Coronary artery (tissue), 2 donors: ENCODE measurements at regions not wholly inside any gene's neighbourhood (a gene's known extent, or its start where the extent isn't known, plus 50 kb on each side); places are given as distances from the start of the nearest gene placed in this dataset.

Experiments used
- DNase-seq: peaks from one replicate; pipeline ENCODE4 v3.0.0-alpha.2; 2017; ENCODE audit warnings: low spot score
- H3K27ac ChIP-seq, 2 donors: fragments of 200-600 bp; sonication (generic); one replicate each; pipeline ENCODE4 v1.5.1; 2016 to 2019
- H3K4me3 ChIP-seq: fragments of 200-600 bp; sonication (generic); 2 replicates; pipeline ENCODE4 v1.5.1; 2016; ENCODE audit warnings: mild to moderate bottlenecking, moderate library complexity
- TF ChIP-seq, protein P1 (sequence below): fragments of 200-600 bp; sonication (generic); IDR thresholded peaks from one replicate; pipeline ENCODE4 v1.5.1; 2019; ENCODE audit warnings: antibody characterized with exemption

DNA sequence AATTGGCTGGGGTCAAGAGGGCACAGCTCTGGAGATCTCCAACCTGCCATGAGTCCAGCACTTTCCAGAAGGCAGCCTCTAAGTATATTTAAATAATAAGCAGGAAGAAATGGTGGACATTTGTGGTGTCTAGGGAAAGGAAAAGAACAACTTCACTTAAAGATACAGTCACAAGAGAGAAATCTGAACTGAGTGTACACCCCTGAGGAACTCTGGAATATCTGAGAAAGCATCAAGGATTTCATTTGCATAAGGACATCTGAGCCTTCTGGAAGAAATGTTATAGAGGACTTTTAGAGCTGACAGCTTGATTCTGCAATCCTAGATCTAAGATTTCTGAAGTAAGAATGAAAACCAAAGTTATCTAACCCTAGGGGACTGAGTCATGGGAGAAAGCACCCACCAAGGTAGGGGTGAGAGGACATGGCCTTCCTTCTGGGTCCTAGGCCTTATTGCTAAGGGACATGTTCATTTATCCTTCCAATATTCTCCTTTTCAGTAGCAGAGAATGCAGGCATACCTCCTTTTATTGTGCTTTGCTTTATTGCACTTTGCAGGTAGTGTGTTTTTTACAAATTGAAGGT, 253.4 kb upstream of the SLC24A2 start:
- TF ChIP-seq, protein P1, sequence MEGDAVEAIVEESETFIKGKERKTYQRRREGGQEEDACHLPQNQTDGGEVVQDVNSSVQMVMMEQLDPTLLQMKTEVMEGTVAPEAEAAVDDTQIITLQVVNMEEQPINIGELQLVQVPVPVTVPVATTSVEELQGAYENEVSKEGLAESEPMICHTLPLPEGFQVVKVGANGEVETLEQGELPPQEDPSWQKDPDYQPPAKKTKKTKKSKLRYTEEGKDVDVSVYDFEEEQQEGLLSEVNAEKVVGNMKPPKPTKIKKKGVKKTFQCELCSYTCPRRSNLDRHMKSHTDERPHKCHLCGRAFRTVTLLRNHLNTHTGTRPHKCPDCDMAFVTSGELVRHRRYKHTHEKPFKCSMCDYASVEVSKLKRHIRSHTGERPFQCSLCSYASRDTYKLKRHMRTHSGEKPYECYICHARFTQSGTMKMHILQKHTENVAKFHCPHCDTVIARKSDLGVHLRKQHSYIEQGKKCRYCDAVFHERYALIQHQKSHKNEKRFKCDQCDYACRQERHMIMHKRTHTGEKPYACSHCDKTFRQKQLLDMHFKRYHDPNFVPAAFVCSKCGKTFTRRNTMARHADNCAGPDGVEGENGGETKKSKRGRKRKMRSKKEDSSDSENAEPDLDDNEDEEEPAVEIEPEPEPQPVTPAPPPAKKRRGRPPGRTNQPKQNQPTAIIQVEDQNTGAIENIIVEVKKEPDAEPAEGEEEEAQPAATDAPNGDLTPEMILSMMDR, result no peak
- Histone ChIP-seq H3K27ac (no peak overlapping the region), H3K4me3 (no peak overlapping the region)
- no peak for DNase-seq

DNA sequence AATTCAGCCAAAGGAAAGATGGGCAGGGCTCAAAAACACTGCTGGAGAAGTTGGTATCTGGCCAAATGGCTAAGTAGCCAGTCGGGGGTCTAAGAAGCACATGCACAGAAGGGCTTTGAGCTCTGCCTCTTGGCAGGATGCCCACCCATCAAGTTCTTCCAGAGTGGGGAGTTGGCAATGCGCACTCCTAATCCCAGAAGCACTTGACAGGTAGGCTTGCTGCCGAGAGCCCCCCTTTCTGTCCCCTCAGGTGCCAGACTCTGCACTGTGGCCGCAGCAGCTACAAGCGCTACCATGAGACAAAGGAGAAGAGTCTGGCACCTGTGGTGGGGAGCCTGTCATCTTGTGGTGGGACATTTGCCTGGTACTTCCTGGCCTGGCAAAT, 252.9 kb upstream of the SLC24A2 start:
- TF ChIP-seq, protein P1, result no peak
- Histone ChIP-seq H3K4me3 (no peak overlapping the region), H3K27ac (no peak overlapping the region)
- DNase-seq, result no peak

DNA sequence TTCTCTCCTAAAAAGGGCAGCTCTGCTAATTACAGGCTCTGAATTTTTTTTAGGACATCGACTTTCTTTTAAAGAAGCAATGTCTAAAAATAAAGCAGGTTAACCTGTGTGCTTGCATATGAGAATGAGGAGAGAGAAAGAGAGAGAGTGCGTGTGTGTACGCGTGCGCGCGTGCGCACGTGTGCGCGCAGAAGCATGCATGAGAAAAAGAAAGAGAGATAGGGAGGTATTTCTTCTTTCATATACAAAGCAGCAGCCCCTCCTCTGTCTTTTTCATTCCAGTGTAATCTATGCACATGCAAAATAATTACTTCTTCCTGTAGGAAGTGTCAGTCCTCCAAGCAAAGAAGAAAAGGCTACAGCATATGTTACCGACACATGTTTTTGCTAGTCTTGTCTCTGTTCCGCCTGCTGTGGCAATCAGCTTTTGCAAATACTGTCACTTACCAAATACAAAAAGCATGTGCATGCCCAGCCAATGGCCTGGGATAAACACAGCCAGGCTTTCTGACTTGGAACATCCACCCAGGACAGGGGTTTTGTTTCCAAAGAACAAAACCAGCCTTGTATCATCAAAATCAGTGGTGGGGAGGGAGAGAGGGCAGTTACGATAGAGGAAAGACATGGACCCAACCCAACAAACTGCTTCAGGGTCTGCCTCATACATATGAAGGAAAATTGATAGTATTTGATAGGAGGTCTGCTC, 252.3 kb upstream of the SLC24A2 start:
- TF ChIP-seq, protein P1, result no peak
- no peak for DNase-seq
- no peak overlapping the region for H3K4me3 ChIP-seq
- H3K27ac ChIP-seq, result no peak overlapping the region

DNA sequence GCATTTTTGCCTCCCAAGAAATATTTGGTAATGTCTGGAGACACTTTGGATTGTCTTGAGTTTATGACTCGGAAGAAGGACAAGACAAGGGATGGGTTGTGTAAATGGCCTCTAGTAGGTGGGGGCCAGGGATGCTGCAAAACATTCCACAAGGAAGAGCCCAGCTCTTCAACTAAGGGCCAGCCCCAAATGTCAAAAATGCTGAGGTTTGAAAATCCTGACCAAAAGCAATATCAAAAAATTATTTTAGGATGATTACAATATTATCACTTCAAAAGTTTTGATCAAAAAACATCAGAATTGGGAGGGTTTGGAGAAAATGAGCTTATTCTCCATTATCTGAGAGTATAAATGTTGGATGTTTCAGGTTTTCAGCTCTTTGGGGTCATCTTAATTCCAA, 248.9 kb upstream of the SLC24A2 start:
- DNase-seq, result no peak
- TF ChIP-seq, protein P1, result no peak
- Histone ChIP-seq H3K27ac (no peak overlapping the region), H3K4me3 (no peak overlapping the region)

DNA sequence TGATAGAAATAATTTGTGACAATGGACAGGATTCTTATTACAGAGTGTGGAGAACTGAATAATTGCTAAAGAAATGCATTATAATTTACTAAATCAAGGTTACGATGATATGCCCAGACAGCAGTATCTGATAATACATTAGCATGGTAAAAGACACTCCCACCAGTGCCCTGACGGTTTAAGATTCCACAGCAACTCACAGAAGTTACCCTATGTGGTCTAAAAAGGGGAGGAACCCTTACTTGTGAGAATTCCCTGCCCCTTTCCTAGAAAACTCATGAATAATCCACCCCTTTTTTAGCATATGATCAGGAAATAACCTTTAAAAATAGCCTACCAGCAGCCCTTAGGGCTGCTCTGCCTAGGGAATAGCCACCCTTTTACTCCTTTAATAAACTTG, 244.7 kb upstream of the SLC24A2 start:
- DNase-seq, result no peak
- no peak overlapping the region for H3K27ac ChIP-seq
- TF ChIP-seq, protein P1, result no peak
- H3K4me3 ChIP-seq, result no peak overlapping the region

DNA sequence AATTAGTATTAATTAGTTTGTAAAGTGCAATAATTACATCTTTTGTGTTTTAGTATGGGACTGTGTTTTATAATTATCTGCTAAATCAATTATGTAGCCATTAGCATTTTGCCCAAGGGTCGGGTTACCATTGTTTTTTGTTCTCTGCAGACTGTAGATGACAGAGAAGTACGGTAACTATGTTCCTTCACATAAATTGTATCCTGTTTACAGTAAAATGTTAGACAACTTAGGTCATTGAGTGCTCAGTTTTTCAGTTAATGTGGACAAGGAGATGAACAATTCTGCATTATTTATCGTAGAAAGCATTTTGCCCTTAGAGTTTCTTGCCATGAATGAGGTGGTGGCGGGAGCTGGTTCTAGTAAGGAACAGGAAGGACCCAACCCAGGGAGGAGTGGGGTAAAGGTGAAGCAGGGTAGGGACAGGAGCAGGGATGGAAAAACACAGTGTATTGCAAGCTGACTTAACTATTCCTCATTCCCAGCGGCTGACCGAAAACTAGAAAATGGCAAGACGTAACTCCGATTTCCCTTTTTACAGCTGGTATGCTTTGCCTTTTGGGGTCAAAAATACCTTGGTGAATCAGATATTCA, 243.7 kb upstream of the SLC24A2 start:
- Histone ChIP-seq H3K27ac (peak overlapping the region in 1 of 2 donors; percentile 7), H3K4me3 (no peak overlapping the region)
- no peak for DNase-seq
- TF ChIP-seq, protein P1, result no peak

DNA sequence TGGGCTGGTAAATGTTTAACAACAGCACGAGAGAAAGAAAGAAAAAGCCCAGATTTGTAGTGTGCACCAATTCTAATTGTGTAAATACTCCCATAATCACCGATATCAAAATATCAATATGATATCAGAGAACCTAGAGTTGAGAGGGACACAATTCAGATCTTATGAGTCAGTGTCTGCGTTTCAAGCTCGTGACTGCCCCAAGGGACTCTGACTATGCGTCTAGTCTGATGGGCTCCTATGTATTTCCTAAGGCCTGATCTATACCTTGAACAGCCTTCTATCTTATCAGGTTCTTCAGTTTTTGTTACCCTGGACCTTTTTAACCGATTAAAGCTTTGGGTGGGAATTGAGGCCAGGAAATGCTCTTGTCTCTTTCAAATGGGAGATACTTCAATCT, 243.0 kb upstream of the SLC24A2 start:
- TF ChIP-seq, protein P1, result no peak
- no peak for DNase-seq
- Histone ChIP-seq H3K27ac (no peak overlapping the region), H3K4me3 (no peak overlapping the region)
